B cell (primary cell): ENCODE measurements at regions not wholly inside any gene's neighbourhood (a gene's known extent, or its start where the extent isn't known, plus 50 kb on each side); places are given as distances from the start of the nearest gene placed in this dataset.

Experiments used
- EZH2 ChIP-seq: IDR thresholded peaks from 2 replicates; pipeline ENCODE4 v1.6.1; 2012; ENCODE audit warnings: borderline replicate concordance, low read depth, mild to moderate bottlenecking, moderate library complexity, low read length; ENCODE audit not compliant: insufficient read depth, poor library complexity, severe bottlenecking
- TF ChIP-seq, protein P1 (sequence below): fragments of 200-600 bp; IDR thresholded peaks from one replicate; pipeline ENCODE4 v1.8.0; 2022; ENCODE audit warnings: antibody characterized with exemption, mild to moderate bottlenecking

DNA sequence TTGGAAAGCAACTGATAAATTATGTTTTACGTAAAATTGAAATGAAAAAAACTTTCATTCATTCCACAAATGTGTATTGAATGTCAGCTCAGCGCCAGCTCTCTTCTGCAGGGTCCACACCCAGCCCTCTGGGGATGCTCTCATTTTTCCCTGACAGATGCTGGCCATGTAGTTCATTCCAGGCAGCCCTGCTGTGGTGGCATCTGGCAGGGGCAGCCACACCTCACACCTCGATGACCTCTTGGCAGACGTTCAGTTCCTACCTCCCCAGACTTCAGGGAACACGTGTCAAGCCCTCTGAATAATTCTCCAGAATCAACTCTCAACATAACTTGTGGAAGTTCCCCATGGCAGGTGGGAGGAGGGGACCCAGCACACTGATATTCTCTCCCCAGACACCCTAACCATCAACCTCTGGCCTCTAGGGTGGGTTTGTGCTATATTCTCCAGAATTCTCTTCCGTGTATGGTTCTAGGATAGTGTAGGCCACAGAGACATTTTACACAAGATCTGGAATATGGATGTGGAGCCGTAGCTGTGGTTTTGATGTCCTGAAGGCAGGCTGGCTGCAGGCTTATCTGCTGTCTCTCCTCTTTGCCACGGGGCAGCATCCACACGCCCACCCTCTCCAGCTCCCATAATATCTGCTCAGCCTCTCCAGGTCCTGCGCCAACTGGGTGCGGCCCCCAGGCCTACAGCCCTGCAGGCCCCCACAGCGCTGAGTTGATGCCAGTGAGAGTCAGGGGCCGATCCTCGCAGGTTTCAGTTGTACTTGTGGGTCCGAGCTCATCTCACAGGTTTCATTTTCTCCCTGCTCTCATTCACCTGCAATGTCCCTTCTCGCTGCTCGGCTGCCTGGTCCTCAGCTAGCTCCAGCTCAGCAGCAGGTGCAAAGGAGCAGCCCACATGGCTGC, 175.8 kb upstream of the ARID1B start:
- TF ChIP-seq, protein P1, sequence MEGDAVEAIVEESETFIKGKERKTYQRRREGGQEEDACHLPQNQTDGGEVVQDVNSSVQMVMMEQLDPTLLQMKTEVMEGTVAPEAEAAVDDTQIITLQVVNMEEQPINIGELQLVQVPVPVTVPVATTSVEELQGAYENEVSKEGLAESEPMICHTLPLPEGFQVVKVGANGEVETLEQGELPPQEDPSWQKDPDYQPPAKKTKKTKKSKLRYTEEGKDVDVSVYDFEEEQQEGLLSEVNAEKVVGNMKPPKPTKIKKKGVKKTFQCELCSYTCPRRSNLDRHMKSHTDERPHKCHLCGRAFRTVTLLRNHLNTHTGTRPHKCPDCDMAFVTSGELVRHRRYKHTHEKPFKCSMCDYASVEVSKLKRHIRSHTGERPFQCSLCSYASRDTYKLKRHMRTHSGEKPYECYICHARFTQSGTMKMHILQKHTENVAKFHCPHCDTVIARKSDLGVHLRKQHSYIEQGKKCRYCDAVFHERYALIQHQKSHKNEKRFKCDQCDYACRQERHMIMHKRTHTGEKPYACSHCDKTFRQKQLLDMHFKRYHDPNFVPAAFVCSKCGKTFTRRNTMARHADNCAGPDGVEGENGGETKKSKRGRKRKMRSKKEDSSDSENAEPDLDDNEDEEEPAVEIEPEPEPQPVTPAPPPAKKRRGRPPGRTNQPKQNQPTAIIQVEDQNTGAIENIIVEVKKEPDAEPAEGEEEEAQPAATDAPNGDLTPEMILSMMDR: no peak
- no peak for TF ChIP-seq EZH2
